GM19043 (cell line): ENCODE measurements at regions not wholly inside any gene's neighbourhood (a gene's known extent, or its start where the extent isn't known, plus 50 kb on each side); places are given as distances from the start of the nearest gene placed in this dataset.

Experiments used
- ATAC-seq: cut with Tn5 transposase; IDR thresholded peaks from one replicate; pipeline ENCODE4 v1.9.1; 2021; ENCODE audit warnings: low read depth; ENCODE audit not compliant: unreplicated experiment

GRCh38 chr5:3809455-3809854 lies 213.8 kb downstream of the IRX1 start:
- no peak for ATAC-seq

DNA sequence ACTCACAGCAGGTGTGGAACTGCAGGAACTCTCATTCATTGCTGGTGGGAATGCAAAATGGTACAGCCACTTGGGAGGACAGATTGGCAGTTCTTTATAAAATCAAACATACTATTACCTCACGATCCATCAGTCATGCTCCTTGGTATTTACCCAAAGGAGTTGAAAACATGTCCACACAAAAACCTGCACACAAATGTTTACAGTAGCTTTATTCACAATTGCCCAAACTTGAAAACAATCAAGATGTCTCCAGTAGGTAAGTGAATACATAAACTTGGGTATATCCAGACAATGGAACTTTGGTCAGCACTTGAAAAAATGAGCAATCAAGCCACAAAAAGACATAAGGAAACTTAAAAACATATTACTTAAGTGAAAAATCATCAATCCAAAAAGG lies 215.5 kb downstream of the IRX1 start:
- no peak for ATAC-seq

DNA sequence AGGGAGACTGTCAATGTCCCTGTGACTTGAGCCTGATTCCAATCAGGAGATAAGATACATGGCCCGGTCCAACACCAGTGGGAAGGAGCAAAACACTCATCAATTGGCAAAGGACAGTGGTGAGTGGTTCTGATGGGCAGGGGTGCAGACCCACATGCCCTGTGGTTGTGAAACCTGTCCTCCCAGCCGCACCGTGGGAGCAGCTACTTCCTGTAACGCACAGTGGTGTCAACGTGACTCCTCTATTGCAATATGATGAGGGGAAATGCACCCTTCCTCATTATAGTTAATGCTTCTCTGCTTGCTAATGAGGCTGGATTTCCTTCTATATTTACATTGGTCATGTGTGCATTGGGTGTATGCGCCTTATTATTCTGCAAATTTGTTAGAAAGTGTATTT lies 223.0 kb downstream of the IRX1 start:
- no peak for ATAC-seq

DNA sequence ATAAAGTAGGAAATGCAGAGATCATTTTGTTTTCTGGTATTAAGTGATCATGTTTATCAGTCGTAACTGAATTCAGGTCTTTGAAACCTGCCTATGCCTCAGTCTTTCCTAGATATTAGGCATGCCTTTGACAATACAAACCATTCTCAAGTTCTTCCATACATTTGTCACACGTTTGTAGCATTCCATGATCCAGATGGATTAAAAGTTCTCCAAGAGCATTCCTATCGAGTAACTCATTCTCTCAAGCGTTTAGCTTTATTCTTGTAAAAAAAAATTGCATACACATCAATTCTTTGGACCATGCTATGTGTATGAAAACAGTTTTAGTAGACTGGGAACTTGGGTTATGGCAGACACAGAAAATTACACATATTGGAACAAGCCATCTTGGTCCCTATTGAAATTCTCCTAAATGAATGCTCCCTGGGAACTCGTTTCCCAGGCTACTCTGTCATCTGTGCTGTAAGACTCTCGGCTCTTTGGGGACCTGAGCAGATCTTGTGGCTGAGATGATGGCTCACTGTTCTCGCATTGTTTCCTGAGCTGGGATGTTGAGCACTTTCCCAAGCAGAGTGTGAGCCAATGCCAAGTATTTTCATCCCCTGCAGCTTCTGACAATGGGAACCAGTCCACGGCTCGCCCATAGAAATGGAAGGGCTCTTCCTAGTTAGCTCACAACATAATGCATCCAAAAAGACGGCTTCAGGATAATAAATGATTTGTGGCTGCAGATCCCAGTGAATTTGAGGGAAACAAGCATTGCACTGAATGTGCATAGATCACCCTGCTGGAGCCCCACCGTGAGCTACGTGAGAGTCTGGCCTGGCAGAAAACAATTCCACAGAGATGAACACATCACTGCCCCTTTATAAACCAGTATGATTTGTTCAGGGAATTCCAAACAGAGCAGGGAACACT lies 230.2 kb downstream of the IRX1 start:
- no peak for ATAC-seq

DNA sequence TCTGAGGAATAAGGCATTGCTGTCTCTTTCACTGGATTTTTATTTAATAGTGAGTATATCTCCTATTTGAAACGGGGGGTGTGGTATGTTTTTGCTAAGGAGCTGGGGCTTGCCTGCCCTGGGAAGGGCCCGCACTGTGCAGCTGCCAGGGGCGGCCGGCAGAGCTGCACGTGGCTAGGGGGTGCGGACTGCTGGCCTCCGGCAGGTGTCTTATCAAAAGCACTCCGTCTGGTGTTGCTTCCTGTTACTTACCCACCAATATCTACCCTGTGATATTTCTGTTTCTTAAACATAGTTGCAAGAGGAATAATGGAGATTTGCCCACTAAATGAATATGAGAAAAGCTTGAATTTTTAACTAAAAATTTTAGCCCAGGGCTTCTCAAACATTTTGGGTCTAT lies 232.0 kb downstream of the IRX1 start:
- no peak for ATAC-seq

GRCh38 chr5:3828761-3829160 lies 233.1 kb downstream of the IRX1 start:
- ATAC-seq = no peak

- no peak for ATAC-seq
Measured at GRCh38 chr5:3833566-3833965, 237.9 kb downstream of the IRX1 start.

DNA sequence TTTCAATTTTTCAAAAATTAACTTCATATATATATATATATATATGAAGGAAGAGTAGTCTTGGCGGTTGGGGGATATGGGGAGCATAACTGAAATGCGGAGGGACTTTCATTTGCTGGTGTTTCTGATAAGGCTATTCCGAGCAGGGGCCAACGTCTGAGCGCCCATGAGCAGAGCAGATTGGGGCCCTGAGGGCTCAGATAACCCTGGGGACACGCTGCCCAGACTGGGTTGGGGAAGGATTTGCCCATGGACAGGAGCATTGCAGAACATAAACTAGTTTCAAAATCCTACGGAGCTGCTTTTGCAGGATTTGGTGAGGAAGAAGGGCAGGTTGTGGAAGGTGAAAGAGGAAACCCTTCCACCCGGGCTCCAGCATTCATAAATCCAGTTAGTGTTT lies 240.2 kb downstream of the IRX1 start:
- ATAC-seq = no peak

- no peak for ATAC-seq
Measured at GRCh38 chr5:3836528-3836927, 240.9 kb downstream of the IRX1 start.

DNA sequence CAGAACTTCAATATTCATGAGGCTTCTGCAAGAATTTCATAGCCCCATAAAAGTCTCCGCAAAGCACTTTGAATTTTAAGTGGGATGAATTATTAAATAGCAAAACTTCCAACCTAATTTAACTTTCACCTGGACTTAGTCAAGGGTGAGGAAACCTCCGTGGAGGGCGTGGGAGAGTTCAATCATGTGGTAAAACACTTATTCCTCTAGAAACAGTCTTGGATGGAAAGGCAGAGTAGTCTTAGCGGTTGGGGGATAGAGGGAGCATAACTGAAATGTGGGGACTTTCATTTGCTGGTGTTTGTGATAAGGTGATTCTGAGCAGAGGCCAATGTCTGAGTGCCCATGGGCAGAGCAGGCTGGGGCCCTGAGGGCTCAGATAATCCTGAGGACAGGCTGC lies 241.9 kb downstream of the IRX1 start:
- no peak for ATAC-seq

DNA sequence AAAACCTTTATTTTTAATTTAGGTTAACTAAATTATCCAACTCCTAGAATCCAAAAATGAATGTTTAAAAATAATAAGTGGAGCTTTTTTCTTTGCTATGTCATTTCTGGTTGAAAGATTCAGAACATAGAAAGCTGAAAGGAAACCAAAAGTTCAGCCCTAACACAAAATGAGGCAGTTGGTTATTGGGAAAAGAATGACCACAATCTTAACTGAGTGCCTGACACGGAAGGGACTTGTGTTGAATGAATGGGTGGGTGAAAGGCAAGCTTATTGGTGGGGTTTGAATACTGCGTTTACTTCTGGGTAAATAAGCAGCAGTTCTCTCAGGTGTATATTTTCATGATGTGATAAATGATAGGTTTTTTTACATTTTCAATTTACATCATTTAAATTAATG lies 243.5 kb downstream of the IRX1 start:
- ATAC-seq = no peak

- ATAC-seq = no peak
Measured at GRCh38 chr5:3842591-3842990, 247.0 kb downstream of the IRX1 start.

GRCh38 chr5:3843706-3844105 lies 248.1 kb downstream of the IRX1 start:
- ATAC-seq = no peak

GRCh38 chr5:3844266-3844665 lies 248.6 kb downstream of the IRX1 start:
- no peak for ATAC-seq

DNA sequence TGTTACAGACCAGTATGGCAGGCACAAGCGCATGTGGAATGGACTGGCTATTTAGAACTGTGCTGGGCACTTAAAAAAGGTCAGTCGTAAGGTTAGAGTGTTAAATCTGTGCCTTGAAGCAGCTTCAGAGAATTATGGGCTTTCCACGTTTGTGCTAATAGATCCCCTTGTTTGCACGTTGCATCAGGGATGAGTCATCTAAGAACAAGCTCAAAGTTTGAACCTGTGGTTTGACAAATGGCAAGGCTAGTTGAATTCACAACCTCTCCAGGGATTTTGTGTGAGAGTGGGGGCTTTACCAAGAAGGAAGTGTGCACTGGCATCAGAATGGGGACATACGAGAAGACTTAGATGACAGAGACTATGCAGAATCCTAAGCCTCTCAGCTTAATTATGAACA lies 249.6 kb downstream of the IRX1 start:
- no peak for ATAC-seq

DNA sequence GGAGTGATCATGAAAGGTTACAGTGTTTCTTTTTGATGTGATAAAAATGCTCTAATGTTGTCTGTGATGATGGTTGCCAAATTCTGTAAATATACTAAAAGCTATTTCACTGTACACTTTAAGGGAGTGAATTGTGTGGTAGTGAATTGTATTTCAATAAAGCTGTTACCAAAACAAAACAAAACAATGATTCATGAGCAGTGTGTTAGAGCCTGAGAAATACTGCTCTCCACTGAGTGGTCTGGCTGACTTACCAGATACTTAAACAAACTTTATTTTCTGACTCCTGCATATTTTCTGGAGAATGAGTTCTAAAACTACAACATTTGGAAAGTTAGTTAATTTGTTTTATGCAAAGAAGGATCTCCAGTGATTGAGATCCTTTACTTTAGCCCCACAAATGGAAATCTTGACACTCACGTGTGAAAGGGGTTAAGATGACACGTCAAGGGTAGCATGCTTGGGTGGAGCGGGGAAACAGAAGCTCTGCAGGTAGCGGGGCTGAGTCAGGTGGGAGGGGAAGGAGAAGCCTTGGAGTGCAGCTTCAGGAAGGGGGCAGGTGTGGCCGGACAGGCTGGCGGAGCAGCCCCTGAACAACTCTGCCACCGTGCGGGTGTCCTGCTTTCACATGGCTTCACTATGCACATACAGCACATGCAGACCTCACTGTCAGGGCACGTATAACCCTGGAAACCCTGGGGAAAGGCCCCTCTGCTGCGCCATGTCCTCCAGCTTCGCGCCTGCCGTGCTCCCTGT lies 256.7 kb downstream of the IRX1 start:
- ATAC-seq = no peak

DNA sequence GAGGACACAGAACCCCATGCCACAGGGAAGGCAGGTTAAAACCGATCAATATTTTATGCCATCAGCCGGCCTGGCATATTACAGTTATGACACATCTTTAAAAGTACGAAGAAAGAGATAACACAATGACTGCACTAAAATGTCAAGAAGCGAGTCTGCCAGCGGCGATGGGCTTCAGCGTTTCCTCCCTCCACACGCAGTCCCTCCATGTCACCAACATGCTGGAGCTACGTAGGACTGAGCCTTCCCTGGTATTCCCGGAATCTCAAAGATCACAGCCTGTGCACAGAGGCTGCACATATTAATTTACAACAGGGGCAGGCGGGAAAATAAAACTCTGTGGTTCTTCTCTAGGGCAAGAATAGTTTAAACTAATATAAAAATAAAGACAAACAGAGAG lies 257.7 kb downstream of the IRX1 start:
- ATAC-seq = no peak

DNA sequence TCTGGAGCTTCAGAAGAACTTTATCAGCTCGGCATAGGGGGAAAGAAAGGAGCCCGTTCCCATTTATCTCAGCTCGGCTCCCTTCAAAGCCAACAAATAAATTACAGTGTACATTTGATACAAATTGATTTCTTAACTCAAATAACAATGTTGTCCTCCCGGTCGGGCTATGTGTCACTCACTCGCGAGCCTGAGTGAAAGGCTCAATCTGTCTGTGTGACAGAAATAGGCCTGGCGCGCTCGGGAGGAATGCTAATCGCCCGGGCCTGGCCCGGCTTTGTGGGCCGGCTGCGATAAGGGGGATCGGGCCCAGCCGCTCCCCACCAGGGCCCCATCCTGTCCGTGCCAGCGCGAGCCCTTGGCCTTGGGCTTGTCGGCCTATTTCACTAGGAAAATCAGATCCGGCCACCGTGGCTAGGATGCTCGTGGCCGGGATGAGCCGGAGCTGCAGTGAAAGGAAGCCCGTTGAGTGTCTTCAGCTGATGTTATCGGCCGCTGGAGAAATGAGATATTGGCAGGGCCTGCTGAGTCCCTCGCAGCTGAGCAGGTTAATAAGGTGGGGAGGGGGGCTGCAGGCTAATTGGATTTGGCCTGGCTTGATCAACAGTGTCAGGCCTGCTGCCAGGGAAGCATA lies 258.7 kb downstream of the IRX1 start:
- ATAC-seq = no peak

DNA sequence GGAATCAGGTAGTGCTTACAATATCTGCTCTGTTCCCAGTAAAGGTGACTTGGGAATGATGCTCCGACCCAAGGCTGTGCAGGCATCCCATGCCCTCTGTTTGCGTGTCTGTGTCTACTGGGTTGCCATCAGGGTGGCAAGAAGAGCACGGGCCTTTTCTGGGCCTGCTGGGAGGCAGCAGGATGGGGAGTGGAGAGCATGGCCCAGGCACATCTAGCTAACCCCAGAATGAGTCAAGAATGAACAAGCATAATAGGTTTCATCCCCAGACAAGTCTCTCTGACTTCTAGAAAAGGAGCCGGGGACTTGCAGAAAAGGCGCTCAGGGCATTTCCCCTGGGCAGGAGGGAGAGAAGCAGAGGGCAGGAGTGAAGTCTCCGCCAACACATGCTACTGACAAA lies 260.4 kb downstream of the IRX1 start:
- no peak for ATAC-seq

- no peak for ATAC-seq
Measured at GRCh38 chr5:3858524-3858923, 262.9 kb downstream of the IRX1 start.

DNA sequence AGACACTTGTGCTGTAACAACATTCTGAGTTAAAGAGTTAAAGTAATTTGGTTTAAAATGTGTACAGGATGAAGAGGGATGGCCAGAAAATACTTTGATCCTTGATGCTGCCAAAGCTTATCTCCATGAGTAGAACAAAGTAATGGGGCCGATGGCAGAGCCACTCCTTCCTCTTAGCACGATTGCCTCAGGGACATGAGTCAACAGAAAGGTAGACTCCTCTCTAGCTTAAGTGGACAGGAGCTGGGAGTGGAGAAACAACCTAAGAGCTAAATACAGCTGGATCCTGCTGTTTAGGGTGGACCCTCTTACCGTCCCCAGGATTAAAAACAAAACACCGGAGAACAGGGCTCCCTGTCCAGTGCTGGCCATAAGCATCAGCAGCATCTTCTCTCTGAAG lies 267.3 kb downstream of the IRX1 start:
- ATAC-seq = no peak
